Fibroblast of the conjunctiva (primary cell): ENCODE measurements at regions not wholly inside any gene's neighbourhood (a gene's known extent, or its start where the extent isn't known, plus 50 kb on each side); places are given as distances from the start of the nearest gene placed in this dataset.

Experiments
- DNase-seq: peaks from one replicate; pipeline ENCODE4 v3.0.0-alpha.2; 2010; ENCODE audit warnings: low read depth

DNA sequence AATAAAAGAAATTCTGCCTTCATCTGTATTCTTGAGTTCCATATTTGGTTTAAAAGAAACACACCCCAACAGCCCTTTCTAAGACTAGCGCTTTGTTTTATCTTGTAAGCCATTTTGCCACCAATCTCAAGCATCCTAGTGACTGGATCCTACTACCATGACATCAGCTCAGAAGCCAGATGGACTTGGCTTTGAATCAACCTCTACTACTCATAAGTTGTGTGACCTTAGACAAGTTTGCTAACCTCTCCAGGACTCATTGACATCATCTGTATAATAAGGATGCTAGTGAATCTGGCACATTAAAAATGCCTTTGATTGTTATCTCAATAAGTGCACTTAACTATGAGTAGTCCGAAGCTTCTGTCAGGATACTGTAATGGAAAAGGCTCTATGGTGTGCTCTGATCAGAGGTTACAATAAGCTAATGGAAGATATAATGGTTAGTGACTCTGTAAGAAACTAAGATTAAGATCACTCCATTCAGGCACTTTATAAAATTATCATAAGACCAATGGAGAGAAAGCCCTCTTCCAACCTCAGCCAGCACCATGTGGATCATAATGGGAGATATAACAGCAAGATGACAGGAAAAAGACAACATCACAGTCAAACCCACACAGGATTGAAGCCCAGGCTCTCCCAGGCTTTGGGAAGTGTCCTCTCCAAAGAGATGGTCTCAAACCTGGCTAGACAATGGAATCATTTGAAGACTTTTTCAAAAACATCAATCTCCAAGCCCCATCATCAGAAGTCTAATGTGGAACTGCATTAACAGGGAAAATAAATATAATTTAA lies 180.6 kb upstream of the MIR17HG start:
- no peak for DNase-seq

DNA sequence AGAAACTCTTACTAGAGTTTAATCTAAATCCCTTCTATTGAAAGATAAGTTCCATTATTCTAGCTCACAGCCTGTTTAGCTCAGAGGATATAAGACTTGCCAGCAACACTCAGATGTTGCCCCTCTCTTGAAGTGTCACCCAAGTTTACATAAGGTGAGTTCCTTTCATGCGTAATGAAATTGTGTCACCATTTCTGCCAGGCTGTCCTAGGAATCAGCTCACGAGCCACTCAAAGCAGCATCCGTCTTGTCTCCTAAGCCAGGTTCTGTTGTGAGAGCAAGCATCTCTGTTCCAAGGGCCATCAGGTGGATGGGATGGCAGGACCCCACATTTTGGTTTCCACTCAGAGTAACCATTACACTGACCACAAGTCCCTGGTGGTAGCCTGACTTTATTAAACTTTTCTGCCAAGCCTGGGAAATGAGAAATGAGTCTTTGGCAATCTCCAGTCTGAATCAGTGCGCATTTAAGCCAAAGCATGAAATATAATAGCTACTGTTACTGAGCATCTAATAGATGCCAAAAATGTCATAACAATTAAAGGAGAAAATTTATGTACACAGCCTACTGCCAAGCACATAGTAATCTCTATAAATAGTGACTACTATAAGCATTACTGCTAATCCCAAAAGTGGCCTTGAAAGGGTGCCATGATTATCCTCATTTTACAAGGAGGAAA lies 179.6 kb upstream of the MIR17HG start:
- DNase-seq = no peak

DNA sequence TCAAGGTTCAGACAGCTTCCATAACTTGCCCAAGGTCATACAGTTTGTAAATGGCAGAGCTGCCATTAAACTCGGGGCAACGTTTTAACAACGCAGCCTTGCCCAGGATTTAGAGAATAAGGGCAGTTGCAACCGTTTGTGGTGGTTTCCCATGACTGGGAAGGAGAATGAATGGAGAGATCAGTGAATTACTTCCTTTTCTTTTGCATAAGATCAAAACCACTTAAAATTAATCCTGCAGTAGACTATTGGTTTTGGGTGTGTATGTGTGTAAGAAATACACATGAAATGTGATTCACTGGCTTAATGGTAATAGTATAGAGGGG lies 179.1 kb upstream of the MIR17HG start:
- DNase-seq = no peak

DNA sequence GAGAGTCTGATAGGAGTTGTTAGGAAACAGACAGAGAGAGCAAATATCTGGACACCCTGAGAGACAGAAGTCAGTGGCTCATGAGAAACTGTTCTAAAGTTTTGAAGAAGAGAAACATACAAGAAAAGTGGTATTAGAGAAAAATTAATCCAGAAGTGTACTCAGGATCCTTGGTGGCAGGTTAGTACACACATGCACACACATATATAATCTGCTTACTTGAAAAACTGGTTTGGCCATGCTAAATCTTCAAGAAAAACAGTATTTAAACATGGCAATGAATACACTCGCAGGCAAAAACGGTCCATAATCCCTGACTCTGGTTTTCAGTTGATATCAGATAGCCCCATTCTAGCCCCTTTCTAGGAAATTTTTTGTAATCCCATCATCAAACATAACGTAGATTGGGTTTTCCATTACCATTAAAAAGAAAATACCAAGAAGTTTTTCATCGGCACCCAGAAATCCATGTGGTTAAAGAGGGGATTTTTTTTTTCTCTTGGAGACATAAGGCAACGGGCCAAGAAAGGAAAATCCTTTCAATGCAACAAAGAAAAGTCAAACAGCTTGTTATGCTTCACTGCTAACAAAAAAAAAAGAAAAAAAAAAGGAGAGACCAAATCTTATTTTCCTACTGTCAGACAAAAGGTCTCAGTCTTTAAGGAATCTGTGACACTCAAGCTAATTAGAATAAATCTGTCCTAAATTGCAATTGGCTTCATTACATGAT lies 178.0 kb upstream of the MIR17HG start:
- DNase-seq = no peak

DNA sequence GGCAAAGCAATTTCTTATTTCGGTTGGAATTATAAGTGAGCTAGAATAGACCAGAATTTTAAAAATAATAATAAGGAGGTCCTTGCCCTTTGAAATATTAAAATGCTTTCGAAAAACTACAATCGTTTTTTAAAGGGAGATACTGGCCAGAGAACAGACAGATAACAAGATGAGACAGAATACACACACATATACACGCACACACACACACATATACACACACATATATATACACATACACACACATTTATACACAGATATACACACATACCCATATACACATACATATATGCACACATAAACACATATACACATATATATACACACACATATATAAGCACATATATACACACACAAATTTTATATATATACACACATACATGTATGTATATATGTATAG lies 175.3 kb upstream of the MIR17HG start:
- DNase-seq = no peak

DNA sequence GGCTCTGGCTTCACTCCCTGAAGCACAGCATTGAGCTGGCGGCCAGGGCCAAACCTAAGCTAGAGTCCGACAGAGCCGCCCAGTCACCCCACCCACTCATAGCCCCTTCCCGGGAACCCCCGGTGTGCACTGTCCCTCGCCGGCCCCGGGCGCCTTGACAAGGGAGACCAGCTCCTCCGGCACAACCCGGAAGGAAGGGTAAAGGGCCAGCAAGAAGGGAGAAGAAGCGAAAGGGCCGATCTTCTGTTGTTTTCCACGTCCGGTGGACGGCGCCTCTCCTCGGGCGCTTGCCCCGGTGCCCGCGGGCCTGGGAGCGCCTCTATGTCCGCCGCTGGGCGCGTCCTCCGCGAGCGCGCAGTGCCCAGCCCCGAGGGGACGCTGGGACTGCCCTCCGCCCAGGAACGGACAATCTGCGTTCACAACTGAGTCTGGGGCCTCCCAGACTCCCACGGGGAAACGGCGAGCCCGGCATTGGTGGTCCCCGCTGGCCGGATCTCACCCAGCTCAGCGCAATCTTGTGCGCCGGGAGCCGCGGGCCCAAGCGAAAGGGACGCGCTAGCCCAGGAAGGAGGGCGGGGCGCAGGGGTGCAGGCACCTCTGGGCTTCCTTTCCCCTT lies 172.5 kb upstream of the MIR17HG start:
- DNase-seq = no peak

DNA sequence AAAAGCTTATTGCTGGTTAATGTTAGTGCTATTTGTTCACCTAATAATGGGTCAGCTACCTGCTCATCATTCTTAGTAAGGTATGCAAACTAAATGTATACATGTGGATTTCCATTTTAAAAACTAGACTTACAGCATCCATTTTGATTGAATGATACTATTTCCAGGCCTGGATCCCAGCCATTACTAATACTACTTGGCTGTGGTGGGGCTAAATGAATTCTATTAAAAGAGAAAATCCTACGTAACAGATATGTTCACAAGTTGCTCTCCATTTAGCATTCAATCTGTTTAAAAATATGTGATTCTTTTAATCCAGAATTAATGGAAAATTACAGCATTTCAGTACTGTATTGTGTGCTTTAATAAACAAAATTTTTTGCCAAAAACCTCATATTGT lies 169.4 kb upstream of the MIR17HG start:
- no peak for DNase-seq

DNA sequence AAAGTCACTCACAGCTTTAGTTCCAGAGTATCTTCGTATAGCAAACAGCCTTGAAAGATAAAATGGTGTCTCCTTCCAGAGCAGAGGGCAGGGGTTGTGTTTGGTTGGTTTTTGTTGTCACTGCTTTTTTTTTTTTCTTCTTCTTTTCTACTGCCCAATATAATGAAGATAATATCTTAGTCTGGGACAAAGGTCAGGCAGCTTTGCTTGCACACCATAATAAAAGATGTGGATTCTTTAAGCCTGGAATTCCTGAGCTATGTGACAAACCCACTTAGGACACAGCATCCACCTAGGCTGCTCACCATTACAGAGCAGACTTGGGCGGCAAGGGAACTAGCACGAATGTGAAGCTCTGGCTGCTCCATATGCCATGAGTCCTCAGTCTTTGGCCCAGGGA lies 165.6 kb upstream of the MIR17HG start:
- no peak for DNase-seq

DNA sequence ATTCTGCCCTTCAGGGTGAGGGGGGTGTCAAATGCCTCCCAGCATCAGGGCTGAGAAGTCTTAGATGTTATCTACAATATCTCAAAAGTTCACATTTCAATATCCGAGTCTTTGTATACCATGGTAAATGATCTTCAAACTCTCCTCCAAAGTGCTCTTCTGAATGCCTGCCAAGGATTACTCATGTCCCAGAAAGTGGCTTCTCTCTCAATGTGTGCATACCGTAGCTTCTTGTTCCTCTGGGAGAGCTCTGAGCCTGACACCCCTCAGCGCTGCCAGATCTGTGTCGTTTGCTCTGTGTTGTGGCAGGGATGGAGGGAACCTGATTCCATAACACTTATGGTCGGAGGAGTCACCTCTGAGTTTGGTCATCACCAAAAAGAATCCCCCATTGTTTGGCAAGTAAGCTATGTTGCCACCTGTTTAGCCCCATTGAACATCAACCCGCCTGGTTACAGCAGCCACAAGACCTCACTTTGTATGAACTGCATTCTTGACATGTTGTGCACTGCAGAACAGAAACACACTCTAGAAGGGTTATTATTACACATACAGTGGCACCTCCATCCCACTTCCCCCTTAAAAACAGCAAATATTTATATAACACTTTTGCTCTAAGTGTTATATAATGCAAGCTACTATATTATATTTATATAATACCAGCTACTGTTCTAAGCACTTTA lies 163.1 kb upstream of the MIR17HG start:
- DNase-seq = no peak

DNA sequence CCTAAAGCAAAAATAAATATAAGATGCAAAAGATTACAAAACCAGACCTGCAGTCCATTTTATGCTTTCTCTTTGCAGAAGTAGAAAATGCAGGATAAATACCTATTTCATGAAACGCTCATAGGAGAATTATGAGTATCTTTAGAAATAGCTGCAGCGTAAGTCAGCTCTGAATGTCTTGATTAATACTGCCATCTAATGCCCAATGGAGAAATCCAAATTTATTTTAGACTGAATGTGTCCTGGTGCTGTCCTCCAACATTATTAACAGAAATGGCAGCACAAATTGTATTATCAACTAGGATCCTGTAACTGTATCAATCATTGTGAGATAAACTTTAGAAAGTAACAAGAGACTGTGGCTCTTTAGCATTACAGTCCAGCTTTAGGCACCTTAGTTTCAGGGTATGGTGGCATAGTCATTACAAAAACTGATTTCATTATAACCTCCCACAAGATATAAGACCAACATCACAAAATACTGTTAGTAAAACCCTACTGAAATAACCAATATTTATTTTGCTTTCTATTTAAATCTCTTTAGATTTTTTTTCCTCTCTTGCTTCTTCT lies 162.1 kb upstream of the MIR17HG start:
- no peak for DNase-seq

DNA sequence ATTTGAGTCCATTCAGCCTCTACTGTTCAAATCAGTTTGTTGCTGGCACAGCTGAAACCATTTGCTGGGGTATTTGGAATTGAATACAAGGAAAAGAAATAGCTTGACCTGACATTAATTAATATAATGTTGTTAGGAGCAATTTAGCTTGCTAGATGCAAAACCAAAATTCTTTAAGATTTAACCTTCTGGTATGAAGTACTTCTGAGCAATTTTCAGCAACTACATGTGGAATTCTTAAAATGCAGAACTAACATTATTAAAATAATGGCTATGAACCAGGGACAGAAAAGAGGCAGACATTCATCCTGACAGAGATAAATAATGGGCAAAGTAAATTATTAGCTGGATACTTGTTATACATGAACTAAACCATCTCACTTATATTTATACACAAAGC lies 160.0 kb upstream of the MIR17HG start:
- DNase-seq = no peak

DNA sequence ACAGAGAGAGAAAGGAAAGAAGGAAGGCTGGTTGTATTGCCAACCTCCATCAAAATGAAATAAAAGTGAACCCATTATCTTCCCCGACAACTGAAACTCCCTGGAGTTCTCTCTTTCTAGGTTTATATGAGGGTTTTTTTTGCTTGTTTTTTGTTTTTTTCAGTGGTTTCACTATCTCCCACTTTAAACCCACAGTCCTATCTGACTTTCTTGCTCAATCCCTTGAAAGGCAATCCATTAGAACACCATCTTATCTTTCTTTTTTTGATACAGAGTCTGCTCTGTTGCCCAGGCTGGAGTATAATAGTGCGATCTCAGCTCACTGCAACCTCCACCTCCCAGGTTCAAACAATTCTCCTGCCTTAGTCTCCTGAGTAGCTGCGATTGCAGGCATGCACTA lies 158.0 kb upstream of the MIR17HG start:
- no peak for DNase-seq

DNA sequence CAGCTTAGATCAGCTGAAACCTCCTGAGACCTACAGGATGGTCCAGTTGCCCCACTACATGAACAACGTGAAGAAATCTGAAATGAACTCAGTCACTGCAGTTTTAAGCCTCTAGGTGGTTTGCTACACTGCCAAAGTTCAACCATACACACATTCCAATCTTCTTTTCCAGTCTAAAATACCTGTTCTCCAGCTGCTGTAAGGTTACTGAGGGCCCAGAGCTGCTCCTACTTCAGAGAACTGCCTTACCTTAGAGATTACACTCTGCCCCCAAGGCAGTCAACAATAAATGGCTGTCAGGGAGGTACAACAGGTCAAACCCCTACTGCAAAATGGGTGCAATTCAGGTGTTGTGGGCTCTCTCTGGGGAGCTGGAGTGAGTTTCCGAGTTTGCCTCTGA lies 154.1 kb upstream of the MIR17HG start:
- DNase-seq = no peak

DNA sequence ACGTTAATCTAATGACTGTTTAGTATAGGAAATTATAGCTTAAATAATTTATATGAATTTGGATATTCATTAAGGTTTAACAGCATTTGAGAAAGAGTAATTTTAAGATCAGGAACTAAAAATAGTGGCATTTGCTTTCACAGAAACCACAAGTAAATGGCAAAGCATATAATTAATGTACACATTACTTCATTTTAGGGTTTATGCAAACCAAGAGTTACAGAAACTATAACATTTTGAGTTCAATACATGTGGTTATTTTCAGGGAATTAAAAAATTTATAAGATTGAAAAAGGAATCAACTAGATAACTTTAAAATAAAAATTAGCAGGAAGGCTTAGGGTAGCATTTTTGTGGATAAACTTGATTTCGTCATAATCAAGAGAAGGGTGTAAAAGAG lies 151.7 kb upstream of the MIR17HG start:
- no peak for DNase-seq

DNA sequence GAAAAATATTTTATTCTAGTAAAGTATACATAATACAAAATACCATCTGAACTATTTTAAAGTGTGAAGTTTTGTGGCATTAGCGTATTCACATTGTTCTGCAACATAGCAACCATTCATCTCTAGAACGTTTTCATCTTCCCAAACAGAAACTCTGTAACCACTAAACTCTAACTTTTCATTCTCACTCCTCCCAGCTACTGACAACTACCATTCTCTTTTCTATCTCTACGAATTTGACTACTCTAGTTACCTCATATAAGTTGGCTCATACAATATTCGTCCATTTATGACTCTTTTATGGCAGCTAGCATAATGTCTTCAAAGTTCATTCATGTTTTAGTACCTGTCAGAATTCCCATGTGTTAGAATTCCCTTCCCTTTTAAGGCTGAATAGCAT lies 150.5 kb upstream of the MIR17HG start:
- DNase-seq = no peak

DNA sequence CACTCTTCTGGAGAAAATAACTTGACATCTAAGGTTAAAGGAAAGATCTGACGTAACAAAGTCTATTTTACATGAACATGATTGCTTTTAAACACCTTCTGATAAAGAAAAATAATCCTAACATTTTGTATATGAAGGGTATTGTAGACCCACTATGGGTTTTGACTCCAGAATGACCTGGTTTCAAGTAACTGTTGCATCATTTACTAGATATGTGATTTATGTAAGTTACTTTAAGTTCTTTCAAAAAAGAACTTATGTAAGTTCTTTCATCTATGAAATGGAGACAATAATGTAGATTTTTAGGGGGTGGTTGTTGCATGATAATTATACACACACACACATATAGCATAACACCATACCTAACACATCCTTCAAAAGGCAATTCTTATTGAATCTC lies 147.6 kb upstream of the MIR17HG start:
- DNase-seq = no peak

DNA sequence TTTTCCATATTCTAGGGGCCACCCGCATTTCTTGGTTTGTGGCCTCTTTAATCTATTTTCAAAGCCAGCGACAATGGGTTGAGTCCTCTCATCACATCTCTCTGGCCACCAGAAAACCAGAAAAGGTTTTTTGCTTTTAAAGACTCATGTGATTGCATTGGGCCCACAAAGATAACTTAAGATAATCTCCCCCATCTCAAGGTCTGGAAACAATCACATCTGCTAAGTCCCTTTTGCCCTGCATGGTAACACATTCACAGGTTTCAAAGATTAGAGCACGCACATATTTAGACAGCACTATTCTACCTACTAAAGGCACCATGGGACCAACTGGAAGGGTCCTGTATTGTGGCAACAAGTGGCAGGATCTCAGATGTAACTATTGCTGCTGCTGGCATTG lies 147.0 kb upstream of the MIR17HG start:
- DNase-seq = no peak

DNA sequence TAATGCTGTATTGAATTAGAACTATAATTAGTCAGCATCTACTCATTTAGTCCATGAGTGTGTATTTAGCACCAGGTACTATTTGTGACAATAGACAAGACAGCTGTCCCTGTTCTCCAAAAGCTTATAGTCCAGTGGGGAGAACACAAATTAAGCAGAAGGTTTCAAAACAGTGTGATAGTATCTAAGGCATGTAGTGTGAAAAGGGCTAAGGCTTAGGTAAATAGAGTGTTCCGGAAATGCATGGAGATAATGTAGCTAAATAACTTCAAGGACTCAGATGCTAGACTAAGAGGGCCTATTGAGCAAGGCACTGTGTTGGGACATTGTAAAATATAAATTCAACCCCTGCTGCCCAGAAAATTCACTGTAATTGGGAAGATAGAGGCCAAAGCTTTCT lies 144.1 kb upstream of the MIR17HG start:
- DNase-seq = no peak

DNA sequence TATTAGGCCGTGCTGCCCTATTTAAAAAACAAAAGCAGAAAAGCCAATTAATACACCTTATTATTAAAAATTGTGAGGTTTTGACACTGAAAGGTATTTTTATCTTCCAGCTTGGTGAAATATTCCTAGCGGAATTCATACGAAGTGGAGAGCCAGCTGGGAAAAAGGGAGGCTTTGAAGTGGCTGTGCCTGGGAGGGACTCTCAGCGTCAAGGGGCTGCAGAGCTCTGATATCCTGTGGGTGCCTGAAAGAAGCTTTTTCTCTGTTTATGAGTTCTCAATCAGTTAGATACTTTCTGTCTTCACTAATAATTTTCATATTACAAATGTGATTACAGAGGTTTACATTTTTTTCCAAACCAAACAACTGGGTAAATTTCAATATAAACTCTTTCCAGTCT lies 140.2 kb upstream of the MIR17HG start:
- no peak for DNase-seq

DNA sequence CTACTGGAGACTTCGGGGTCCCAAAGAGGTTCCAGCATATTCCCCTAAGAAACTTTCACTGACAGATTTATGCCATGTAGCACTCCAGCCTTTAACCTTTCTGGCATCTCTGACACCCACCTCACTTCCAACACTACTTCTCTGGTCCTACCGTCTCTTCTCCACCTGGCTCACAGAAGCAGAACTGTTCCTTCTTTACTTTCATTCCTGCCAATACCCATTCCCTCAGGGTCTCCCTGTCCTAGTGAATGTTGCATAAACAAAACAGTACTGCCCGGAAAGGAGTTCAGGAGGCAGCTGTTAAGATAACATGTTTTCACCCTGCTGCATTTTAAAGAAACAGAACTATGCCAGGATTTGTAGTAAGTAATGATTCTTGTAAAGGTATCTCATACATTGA lies 136.0 kb upstream of the MIR17HG start:
- no peak for DNase-seq

DNA sequence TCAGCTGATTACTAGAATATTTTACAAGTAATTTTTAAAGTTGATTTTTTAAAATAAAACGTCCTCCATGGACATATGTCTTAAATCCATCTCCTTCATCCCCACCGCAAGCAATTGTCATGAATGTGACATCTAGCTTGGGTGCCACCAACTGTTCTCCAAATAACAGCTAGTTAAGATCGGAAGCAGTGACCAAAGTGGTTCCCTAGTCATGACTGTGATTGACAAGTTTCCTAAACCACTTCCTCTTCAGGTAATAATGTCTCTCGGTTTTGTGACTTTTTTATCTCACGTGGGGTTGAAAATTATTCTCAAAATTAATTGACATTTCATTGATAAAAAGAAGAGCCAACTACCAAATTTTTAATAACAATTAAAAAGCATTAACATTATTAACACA lies 135.3 kb upstream of the MIR17HG start:
- no peak for DNase-seq

DNA sequence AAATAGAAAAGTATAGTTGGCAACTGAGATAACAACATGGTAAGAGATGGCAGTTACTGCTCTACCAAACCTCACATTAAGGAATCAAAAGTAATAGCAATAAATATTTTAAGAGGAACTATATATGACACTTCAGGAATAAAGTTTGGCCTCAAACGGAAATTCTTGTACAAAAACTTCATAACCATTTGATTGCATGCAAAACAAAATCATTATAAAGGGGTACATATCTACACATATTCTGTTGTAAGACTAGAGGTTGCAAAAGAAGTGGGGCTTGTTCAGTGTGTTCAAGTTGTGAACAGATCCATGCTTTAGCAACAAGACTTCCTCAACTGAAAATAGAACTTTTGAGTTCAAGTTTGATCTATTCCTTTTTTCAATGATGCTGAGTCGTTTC lies 133.5 kb upstream of the MIR17HG start:
- DNase-seq = no peak
